ENCODE measurements at regions not wholly inside any gene's neighbourhood (a gene's known extent, or its start where the extent isn't known, plus 50 kb on each side); places are given as distances from the start of the nearest gene placed in this dataset.

DNA sequence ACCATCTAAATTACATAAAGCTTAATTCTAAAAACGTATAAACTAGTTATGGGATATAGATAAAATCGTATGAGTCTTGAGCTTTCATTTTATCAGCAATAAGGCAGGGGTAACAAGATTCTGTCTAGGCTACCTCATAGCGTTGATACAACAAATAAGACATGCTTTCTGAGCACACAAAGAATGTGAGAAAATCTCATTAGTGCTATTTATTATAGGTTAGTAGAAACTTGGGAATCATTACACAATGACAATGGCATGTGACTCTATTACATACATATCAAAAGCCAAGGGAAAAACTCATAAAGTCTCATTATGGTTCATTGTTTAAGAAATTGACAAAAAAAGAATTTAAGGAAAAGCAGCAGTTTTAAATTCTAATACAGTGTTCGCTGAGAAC is 448.6 kb downstream of the PLK2 start:
- no peak for DNase-seq
- Histone ChIP-seq H3K9me3 (ENCODE audit: control insufficient read depth, low read length) (no peaks in the 10 kb centered on the region), H3K4me1 (ENCODE audit: control insufficient read depth in 1 of 2, insufficient read depth in 2 of 2, low read length in 2 of 2) (no peaks in the 10 kb centered on the region), H3K27ac (ENCODE audit: low read depth in 1 of 2, low read length in 2 of 2) (no peak overlapping the region), H3K27me3 (ENCODE audit: control insufficient read depth in 1 of 2, insufficient read depth in 2 of 2, low read length in 1 of 2) (no peaks in the 10 kb centered on the region), H3K36me3 (ENCODE audit: control insufficient read depth in 1 of 2, insufficient read depth in 2 of 2, low read length in 1 of 2) (no peaks in the 10 kb centered on the region), H3K4me3 (ENCODE audit: low read length in 2 of 2) (no peak overlapping the region)
- ATAC-seq (ENCODE audit: low FRiP score), result no peak
- WGBS, 2 donors, result 91 to 95% methylated on average over 4 of the region's 4 CpGs
- intact Hi-C loops (cut with DNase I), result no loop called here

GRCh38 chr5:58009754-58010153 is 450.1 kb downstream of the PLK2 start:
- no peak overlapping the region for H3K27ac ChIP-seq (ENCODE audit: low read depth in 1 of 2, low read length in 2 of 2)
- no peaks in the 10 kb centered on the region for H3K9me3 ChIP-seq (ENCODE audit: control insufficient read depth, low read length)
- no peaks in the 10 kb centered on the region for H3K4me1 ChIP-seq (ENCODE audit: control insufficient read depth in 1 of 2, insufficient read depth in 2 of 2, low read length in 2 of 2)
- WGBS, 2 donors, result 91% methylated on average over 2 of the region's 2 CpGs
- ATAC-seq (ENCODE audit: low FRiP score), result no peak
- no peak for DNase-seq
- H3K27me3 ChIP-seq (ENCODE audit: control insufficient read depth in 1 of 2, insufficient read depth in 2 of 2, low read length in 1 of 2), result no peaks in the 10 kb centered on the region
- intact Hi-C loops (cut with DNase I), result no loop called here
- H3K4me3 ChIP-seq (ENCODE audit: low read length in 2 of 2), result no peak overlapping the region
- no peaks in the 10 kb centered on the region for H3K36me3 ChIP-seq (ENCODE audit: control insufficient read depth in 1 of 2, insufficient read depth in 2 of 2, low read length in 1 of 2)

GRCh38 chr5:58002323-58002722 is 457.6 kb downstream of the PLK2 start:
- Histone ChIP-seq H3K4me3 (ENCODE audit: low read length in 2 of 2) (no peak overlapping the region), H3K36me3 (ENCODE audit: control insufficient read depth in 1 of 2, insufficient read depth in 2 of 2, low read length in 1 of 2) (no peaks in the 10 kb centered on the region), H3K4me1 (ENCODE audit: control insufficient read depth in 1 of 2, insufficient read depth in 2 of 2, low read length in 2 of 2) (no peaks in the 10 kb centered on the region), H3K27me3 (ENCODE audit: control insufficient read depth in 1 of 2, insufficient read depth in 2 of 2, low read length in 1 of 2) (no peaks in the 10 kb centered on the region), H3K9me3 (ENCODE audit: control insufficient read depth, low read length) (no peaks in the 10 kb centered on the region), H3K27ac (ENCODE audit: low read depth in 1 of 2, low read length in 2 of 2) (no peak overlapping the region)
- ATAC-seq (ENCODE audit: low FRiP score) (no peak), DNase-seq (no peak)
- intact Hi-C loops (cut with DNase I), result no loop called here
- 89 to 94% methylated on average over 3 of the region's 3 CpGs for WGBS, 2 donors

DNA sequence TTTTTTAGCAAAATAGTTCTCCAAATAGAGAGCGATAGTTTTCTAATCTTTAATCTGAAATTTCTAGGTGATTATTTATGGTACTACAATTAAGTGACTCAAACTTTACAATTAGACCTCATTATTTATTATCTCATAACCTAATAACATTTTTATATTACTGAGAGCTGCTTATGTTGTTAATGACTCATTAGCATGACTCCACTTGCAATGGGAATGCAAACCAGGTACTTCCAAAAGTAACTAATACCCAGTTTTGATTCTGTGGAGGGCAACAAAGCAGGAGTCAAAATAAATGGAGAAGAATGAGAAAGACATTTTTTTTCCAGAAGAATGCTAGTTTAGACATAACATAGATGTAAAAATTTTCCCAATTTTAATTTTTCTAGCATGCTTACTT is 466.0 kb downstream of the PLK2 start:
- no peaks in the 10 kb centered on the region for H3K4me1 ChIP-seq (ENCODE audit: control insufficient read depth in 1 of 2, insufficient read depth in 2 of 2, low read length in 2 of 2)
- no peaks in the 10 kb centered on the region for H3K27me3 ChIP-seq (ENCODE audit: control insufficient read depth in 1 of 2, insufficient read depth in 2 of 2, low read length in 1 of 2)
- ATAC-seq (ENCODE audit: low FRiP score) (no peak), DNase-seq (no peak)
- intact Hi-C loops (cut with DNase I), result no loop called here
- H3K36me3 ChIP-seq (ENCODE audit: control insufficient read depth in 1 of 2, insufficient read depth in 2 of 2, low read length in 1 of 2), result no peaks in the 10 kb centered on the region
- H3K9me3 ChIP-seq (ENCODE audit: control insufficient read depth, low read length), result no peaks in the 10 kb centered on the region
- WGBS, 2 donors, result 94 to 100% methylated on average over 1 of the region's 1 CpG
- no peak overlapping the region for H3K27ac ChIP-seq (ENCODE audit: low read depth in 1 of 2, low read length in 2 of 2)
- no peak overlapping the region for H3K4me3 ChIP-seq (ENCODE audit: low read length in 2 of 2)

DNA sequence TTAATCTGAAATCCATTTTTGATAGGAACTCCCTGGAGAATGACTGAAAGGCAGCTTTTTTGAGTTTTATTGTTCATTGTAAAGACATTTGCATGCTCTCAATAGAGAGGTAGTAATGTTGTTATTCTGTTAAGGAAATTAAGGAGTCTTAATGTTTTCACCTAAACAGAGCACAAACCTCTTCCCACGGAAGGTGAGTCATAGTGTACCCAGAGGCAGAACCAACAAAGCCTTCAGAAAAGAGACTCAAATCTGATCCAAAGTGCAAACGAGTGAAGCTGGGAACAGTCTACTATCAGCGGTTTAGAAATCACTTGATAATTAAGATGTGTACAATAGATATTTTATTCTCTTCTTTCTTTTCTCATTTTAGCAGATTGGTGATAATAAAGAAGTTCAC is 470.5 kb downstream of the PLK2 start:
- Histone ChIP-seq H3K27me3 (ENCODE audit: control insufficient read depth in 1 of 2, insufficient read depth in 2 of 2, low read length in 1 of 2) (no peaks in the 10 kb centered on the region), H3K9me3 (ENCODE audit: control insufficient read depth, low read length) (no peaks in the 10 kb centered on the region), H3K36me3 (ENCODE audit: control insufficient read depth in 1 of 2, insufficient read depth in 2 of 2, low read length in 1 of 2) (no peaks in the 10 kb centered on the region), H3K27ac (ENCODE audit: low read depth in 1 of 2, low read length in 2 of 2) (no peak overlapping the region), H3K4me1 (ENCODE audit: control insufficient read depth in 1 of 2, insufficient read depth in 2 of 2, low read length in 2 of 2) (peaks cover 0 to 5% of the 10 kb centered on the region in 2 donors), H3K4me3 (ENCODE audit: low read length in 2 of 2) (no peak overlapping the region)
- 50 to 66% methylated on average over 3 of the region's 3 CpGs for WGBS, 2 donors
- no peak for ATAC-seq (ENCODE audit: low FRiP score)
- intact Hi-C loops (cut with DNase I), result no loop called here
- DNase-seq, result no peak

GRCh38 chr5:57988813-57989212 is 471.1 kb downstream of the PLK2 start:
- H3K27me3 ChIP-seq (ENCODE audit: control insufficient read depth in 1 of 2, insufficient read depth in 2 of 2, low read length in 1 of 2), result no peaks in the 10 kb centered on the region
- no peaks in the 10 kb centered on the region for H3K36me3 ChIP-seq (ENCODE audit: control insufficient read depth in 1 of 2, insufficient read depth in 2 of 2, low read length in 1 of 2)
- intact Hi-C loops (cut with DNase I), result no loop called here
- 78 to 85% methylated on average over 1 of the region's 1 CpG for WGBS, 2 donors
- peaks cover 0 to 5% of the 10 kb centered on the region in 2 donors for H3K4me1 ChIP-seq (ENCODE audit: control insufficient read depth in 1 of 2, insufficient read depth in 2 of 2, low read length in 2 of 2)
- no peaks in the 10 kb centered on the region for H3K9me3 ChIP-seq (ENCODE audit: control insufficient read depth, low read length)
- ATAC-seq (ENCODE audit: low FRiP score) (no peak), DNase-seq (no peak)
- H3K4me3 ChIP-seq (ENCODE audit: low read length in 2 of 2), result no peak overlapping the region
- no peak overlapping the region for H3K27ac ChIP-seq (ENCODE audit: low read depth in 1 of 2, low read length in 2 of 2)

DNA sequence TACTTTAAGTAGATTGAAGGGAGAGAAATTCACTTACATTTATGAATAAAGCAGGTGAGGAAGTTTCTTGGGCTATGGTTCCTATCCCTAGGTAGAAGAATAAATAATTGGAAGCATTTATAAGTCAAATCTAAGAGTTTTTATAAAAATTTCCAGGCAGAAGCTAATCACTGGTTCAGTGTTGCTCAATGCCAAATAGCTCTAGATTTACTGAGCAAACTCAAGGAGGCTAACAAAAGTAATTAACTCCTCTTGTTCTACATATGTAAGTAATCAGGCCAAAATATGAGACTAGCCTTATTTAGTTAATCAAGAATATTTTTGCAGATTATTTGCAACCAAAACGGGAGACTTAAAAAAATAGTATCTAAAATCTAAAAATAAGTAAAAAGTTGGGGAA is 472.3 kb downstream of the PLK2 start:
- ATAC-seq (ENCODE audit: low FRiP score) (no peak), DNase-seq (no peak)
- Histone ChIP-seq H3K4me1 (ENCODE audit: control insufficient read depth in 1 of 2, insufficient read depth in 2 of 2, low read length in 2 of 2) (peaks cover 0 to 5% of the 10 kb centered on the region in 2 donors), H3K9me3 (ENCODE audit: control insufficient read depth, low read length) (no peaks in the 10 kb centered on the region), H3K4me3 (ENCODE audit: low read length in 2 of 2) (no peak overlapping the region), H3K27me3 (ENCODE audit: control insufficient read depth in 1 of 2, insufficient read depth in 2 of 2, low read length in 1 of 2) (no peaks in the 10 kb centered on the region), H3K36me3 (ENCODE audit: control insufficient read depth in 1 of 2, insufficient read depth in 2 of 2, low read length in 1 of 2) (no peaks in the 10 kb centered on the region), H3K27ac (ENCODE audit: low read depth in 1 of 2, low read length in 2 of 2) (no peak overlapping the region)
- intact Hi-C loops (cut with DNase I), result no loop called here
- 33 to 44% methylated on average over 1 of the region's 1 CpG for WGBS, 2 donors

- H3K27me3 ChIP-seq (ENCODE audit: control insufficient read depth in 1 of 2, insufficient read depth in 2 of 2, low read length in 1 of 2), result no peaks in the 10 kb centered on the region
- peak in 1 of 2 donors; percentile 59 for DNase-seq
- no peak for ATAC-seq (ENCODE audit: low FRiP score)
Measured at GRCh38 chr5:57986761-57987341, 473.0 kb downstream of the PLK2 start.

DNA sequence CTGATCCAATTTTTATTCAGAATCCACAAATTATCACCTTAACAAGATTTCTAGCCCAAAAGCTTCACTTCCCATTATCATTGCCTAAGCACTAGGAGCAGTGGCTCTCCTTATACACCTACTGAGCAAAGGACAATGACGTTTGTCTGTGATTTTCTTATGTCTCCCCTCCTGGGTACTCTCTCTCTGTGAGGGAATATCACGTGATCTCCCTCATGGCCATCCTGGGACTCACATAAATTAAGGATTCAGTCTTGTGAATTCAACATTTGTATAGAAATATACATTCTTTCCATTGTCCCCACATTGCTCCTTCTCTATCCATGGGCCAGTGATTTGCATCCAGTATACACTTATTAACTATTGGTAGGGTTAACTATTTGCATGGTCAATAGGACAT is 476.5 kb downstream of the PLK2 start:
- Histone ChIP-seq H3K27me3 (ENCODE audit: control insufficient read depth in 1 of 2, insufficient read depth in 2 of 2, low read length in 1 of 2) (no peaks in the 10 kb centered on the region), H3K36me3 (ENCODE audit: control insufficient read depth in 1 of 2, insufficient read depth in 2 of 2, low read length in 1 of 2) (no peaks in the 10 kb centered on the region), H3K9me3 (ENCODE audit: control insufficient read depth, low read length) (no peaks in the 10 kb centered on the region), H3K27ac (ENCODE audit: low read depth in 1 of 2, low read length in 2 of 2) (no peak overlapping the region), H3K4me1 (ENCODE audit: control insufficient read depth in 1 of 2, insufficient read depth in 2 of 2, low read length in 2 of 2) (peaks cover 0 to 5% of the 10 kb centered on the region in 2 donors), H3K4me3 (ENCODE audit: low read length in 2 of 2) (no peak overlapping the region)
- intact Hi-C loops (cut with DNase I), result no loop called here
- ATAC-seq (ENCODE audit: low FRiP score), result no peak
- 45 to 70% methylated on average over 2 of the region's 2 CpGs for WGBS, 2 donors
- DNase-seq, result no peak

More at GRCh38 chr5:57986761-57987341, 473.0 kb downstream of the PLK2 start:
- no peaks in the 10 kb centered on the region for H3K36me3 ChIP-seq (ENCODE audit: control insufficient read depth in 1 of 2, insufficient read depth in 2 of 2, low read length in 1 of 2)
- no peak overlapping the region for H3K27ac ChIP-seq (ENCODE audit: low read depth in 1 of 2, low read length in 2 of 2)
- no peaks in the 10 kb centered on the region for H3K9me3 ChIP-seq (ENCODE audit: control insufficient read depth, low read length)
- H3K4me1 ChIP-seq (ENCODE audit: control insufficient read depth in 1 of 2, insufficient read depth in 2 of 2, low read length in 2 of 2), result peaks cover 0 to 5% of the 10 kb centered on the region in 2 donors
- no peak overlapping the region for H3K4me3 ChIP-seq (ENCODE audit: low read length in 2 of 2)
- intact Hi-C loops (cut with DNase I), result no loop called here

Data from aorta (tissue), 5 donors.